ENCODE measurements at regions not wholly inside any gene's neighbourhood (a gene's known extent, or its start where the extent isn't known, plus 50 kb on each side); places are given as distances from the start of the nearest gene placed in this dataset.

DNA sequence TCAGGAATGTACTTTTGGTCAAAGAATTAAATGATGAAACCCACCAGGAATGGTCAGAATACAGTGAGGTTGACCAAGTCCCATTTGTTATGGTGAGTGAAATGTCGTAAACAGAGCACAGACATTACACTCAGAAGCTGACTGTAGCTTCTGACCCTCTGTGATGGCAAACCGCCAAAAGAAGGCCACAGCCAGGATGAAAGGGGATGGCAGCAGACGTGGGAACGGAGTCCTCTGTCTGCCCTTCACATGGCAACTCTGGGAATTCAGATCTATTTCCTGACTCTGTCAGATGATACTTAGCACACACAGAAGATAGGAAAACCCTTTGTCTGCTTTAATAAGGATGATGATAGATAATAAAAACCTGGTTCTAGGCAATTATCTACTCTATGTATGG, 757.1 kb downstream of the SORCS3 start:
- Histone ChIP-seq H3K27ac (no peak overlapping the region), H3K4me1 (no peaks in the 10 kb centered on the region), H3K9me3 (no peaks in the 10 kb centered on the region), H3K4me2 (no peak overlapping the region), H3K4me3 (no peak overlapping the region)
- POLR2A ChIA-PET = no interaction called here
- TF ChIP-seq MYC (IDR thresholded peaks at IDR 0.05; ENCODE audit: borderline replicate concordance, low read length) (no peak), CEBPB (IDR thresholded peaks at IDR 0.05) (no peak), POLR2A (IDR thresholded peaks at IDR 0.05; ENCODE audit: low read length) (no peak), HEYL (CRISPR knock-in tag; IDR thresholded peaks at IDR 0.05) (no peak), BHLHE40 (IDR thresholded peaks at IDR 0.05; ENCODE audit: low read depth, low read length) (no peak), EHF (CRISPR knock-in tag; IDR thresholded peaks at IDR 0.05) (no peak), NPAS2 (CRISPR knock-in tag; IDR thresholded peaks at IDR 0.05; ENCODE audit: borderline replicate concordance) (no peak), JUNB (IDR thresholded peaks at IDR 0.05) (no peak), NFE2L2 (conservative IDR thresholded peaks at IDR 0.05; ENCODE audit: low read length) (no peak), HDAC2 (IDR thresholded peaks at IDR 0.05) (no peak), TP53 (CRISPR knock-in tag; IDR thresholded peaks at IDR 0.05) (no peak), TFCP2L1 (CRISPR knock-in tag; IDR thresholded peaks at IDR 0.05) (no peak)
- TF ChIP-seq, protein P1, sequence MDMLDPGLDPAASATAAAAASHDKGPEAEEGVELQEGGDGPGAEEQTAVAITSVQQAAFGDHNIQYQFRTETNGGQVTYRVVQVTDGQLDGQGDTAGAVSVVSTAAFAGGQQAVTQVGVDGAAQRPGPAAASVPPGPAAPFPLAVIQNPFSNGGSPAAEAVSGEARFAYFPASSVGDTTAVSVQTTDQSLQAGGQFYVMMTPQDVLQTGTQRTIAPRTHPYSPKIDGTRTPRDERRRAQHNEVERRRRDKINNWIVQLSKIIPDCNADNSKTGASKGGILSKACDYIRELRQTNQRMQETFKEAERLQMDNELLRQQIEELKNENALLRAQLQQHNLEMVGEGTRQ (IDR thresholded peaks at IDR 0.05) = no peak
- TF ChIP-seq, protein P2, sequence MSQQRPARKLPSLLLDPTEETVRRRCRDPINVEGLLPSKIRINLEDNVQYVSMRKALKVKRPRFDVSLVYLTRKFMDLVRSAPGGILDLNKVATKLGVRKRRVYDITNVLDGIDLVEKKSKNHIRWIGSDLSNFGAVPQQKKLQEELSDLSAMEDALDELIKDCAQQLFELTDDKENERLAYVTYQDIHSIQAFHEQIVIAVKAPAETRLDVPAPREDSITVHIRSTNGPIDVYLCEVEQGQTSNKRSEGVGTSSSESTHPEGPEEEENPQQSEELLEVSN (IDR thresholded peaks at IDR 0.05; ENCODE audit: borderline replicate concordance, low read depth) = no peak
- FAIRE-seq (no peak), ATAC-seq (no peak), DNase-seq (ENCODE audit: low read depth in 1 of 2, low spot score in 1 of 2) (no peak)
- CTCF ChIA-PET = no interaction called here
- WGBS (ENCODE audit: missing lambda C conversion rate) = 0% methylated on average over 4 of the region's 4 CpGs

DNA sequence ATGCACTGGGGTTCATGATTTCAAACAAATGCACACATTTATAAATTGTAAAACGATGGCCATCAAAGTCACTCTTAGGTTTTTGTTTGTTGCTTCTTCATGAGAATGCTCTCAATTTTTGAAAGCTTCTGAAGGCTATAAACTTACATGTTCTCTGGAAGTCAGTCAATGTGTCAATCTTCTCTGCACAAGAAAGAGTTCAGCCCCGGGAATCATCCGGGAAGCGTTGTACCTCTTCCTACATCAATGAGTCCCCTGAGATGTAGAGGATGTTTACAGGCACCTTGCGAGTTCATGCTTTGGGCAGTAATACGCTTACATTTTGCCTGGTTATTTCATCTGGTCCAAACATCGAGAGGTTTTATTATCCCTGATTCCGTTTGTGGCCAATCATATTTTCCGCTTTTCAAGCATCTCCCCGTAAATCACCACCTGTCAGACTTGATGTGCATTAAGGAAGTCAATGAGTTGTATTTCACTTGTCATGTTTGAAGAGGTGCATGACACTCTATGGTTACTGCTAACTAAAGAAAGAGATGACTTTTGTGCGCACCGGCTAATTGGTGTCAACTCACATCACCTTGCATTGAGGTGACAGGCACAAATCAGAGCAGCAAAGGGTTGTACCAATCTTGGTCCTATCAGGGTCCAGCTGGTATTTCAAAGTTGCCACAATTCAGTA, 750.7 kb downstream of the SORCS3 start:
- POLR2A ChIA-PET = no interaction called here
- CTCF ChIA-PET = no interaction called here
- no peak overlapping the region for H3K4me3 ChIP-seq
- no peak for DNase-seq (ENCODE audit: low read depth in 1 of 2, low spot score in 1 of 2)
- H3K27ac ChIP-seq = no peak overlapping the region
- TF ChIP-seq CHD4 (IDR thresholded peaks at IDR 0.05; ENCODE audit: borderline replicate concordance) = no peak
- TF ChIP-seq HDAC2 (IDR thresholded peaks at IDR 0.05) = no peak
- no peak for TF ChIP-seq HEYL (CRISPR knock-in tag; IDR thresholded peaks at IDR 0.05)
- no peak for TF ChIP-seq KDM1A (IDR thresholded peaks at IDR 0.05; ENCODE audit: low read depth)
- TF ChIP-seq, protein P3, sequence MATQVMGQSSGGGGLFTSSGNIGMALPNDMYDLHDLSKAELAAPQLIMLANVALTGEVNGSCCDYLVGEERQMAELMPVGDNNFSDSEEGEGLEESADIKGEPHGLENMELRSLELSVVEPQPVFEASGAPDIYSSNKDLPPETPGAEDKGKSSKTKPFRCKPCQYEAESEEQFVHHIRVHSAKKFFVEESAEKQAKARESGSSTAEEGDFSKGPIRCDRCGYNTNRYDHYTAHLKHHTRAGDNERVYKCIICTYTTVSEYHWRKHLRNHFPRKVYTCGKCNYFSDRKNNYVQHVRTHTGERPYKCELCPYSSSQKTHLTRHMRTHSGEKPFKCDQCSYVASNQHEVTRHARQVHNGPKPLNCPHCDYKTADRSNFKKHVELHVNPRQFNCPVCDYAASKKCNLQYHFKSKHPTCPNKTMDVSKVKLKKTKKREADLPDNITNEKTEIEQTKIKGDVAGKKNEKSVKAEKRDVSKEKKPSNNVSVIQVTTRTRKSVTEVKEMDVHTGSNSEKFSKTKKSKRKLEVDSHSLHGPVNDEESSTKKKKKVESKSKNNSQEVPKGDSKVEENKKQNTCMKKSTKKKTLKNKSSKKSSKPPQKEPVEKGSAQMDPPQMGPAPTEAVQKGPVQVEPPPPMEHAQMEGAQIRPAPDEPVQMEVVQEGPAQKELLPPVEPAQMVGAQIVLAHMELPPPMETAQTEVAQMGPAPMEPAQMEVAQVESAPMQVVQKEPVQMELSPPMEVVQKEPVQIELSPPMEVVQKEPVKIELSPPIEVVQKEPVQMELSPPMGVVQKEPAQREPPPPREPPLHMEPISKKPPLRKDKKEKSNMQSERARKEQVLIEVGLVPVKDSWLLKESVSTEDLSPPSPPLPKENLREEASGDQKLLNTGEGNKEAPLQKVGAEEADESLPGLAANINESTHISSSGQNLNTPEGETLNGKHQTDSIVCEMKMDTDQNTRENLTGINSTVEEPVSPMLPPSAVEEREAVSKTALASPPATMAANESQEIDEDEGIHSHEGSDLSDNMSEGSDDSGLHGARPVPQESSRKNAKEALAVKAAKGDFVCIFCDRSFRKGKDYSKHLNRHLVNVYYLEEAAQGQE (IDR thresholded peaks at IDR 0.05) = no peak
- no peak for TF ChIP-seq PHF8 (IDR thresholded peaks at IDR 0.05; ENCODE audit: borderline replicate concordance, low read depth)
- no peak for TF ChIP-seq ESRRA (IDR thresholded peaks at IDR 0.05; ENCODE audit: borderline replicate concordance, low read length)
- TF ChIP-seq, protein P4, sequence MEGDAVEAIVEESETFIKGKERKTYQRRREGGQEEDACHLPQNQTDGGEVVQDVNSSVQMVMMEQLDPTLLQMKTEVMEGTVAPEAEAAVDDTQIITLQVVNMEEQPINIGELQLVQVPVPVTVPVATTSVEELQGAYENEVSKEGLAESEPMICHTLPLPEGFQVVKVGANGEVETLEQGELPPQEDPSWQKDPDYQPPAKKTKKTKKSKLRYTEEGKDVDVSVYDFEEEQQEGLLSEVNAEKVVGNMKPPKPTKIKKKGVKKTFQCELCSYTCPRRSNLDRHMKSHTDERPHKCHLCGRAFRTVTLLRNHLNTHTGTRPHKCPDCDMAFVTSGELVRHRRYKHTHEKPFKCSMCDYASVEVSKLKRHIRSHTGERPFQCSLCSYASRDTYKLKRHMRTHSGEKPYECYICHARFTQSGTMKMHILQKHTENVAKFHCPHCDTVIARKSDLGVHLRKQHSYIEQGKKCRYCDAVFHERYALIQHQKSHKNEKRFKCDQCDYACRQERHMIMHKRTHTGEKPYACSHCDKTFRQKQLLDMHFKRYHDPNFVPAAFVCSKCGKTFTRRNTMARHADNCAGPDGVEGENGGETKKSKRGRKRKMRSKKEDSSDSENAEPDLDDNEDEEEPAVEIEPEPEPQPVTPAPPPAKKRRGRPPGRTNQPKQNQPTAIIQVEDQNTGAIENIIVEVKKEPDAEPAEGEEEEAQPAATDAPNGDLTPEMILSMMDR (IDR thresholded peaks at IDR 0.05) = no peak
- TF ChIP-seq ZSCAN20 (CRISPR knock-in tag; IDR thresholded peaks at IDR 0.05) = no peak
- TF ChIP-seq, protein P5, sequence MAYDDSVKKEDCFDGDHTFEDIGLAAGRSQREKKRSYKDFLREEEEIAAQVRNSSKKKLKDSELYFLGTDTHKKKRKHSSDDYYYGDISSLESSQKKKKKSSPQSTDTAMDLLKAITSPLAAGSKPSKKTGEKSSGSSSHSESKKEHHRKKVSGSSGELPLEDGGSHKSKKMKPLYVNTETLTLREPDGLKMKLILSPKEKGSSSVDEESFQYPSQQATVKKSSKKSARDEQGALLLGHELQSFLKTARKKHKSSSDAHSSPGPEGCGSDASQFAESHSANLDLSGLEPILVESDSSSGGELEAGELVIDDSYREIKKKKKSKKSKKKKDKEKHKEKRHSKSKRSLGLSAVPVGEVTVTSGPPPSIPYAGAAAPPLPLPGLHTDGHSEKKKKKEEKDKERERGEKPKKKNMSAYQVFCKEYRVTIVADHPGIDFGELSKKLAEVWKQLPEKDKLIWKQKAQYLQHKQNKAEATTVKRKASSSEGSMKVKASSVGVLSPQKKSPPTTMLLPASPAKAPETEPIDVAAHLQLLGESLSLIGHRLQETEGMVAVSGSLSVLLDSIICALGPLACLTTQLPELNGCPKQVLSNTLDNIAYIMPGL (CRISPR knock-in tag; IDR thresholded peaks at IDR 0.05; ENCODE audit: borderline replicate concordance) = no peak
- TF ChIP-seq, protein P1 (IDR thresholded peaks at IDR 0.05) = no peak
- TF ChIP-seq JUN (IDR thresholded peaks at IDR 0.05) = no peak
- ATAC-seq = no peak
- no peaks in the 10 kb centered on the region for H3K9me3 ChIP-seq
- H3K4me1 ChIP-seq = no peaks in the 10 kb centered on the region
- no peak for FAIRE-seq
- H3K4me2 ChIP-seq = no peak overlapping the region
- WGBS (ENCODE audit: missing lambda C conversion rate) = 22% methylated on average over 12 of the region's 12 CpGs
